CD4-positive, CD25-positive, alpha-beta regulatory T cell (primary cell): ENCODE measurements at regions not wholly inside any gene's neighbourhood (a gene's known extent, or its start where the extent isn't known, plus 50 kb on each side); places are given as distances from the start of the nearest gene placed in this dataset.
"Not testable (repeated sequence)": the region's sequence is repeated elsewhere in the genome, so short reads cannot be mapped to it uniquely, and the experiment has no call there.

Experiments used
- ATAC-seq, 2 donors: fragments of 150-1000 bp; cut with Tn5 transposase; one replicate each; pipeline ENCODE4 v1.10.0; 2021; ENCODE audit warnings: low read depth in 2 of 2, moderate number of reproducible peaks in 2 of 2, moderate library complexity in 1 of 2
- DNase-seq, 3 donors: peaks; one replicate each; pipeline versions ENCODE4 v3.0.0 to v3.0.0-alpha.2; 2012 to 2022; ENCODE audit warnings: mixed read lengths in 1 of 3
- H3K27ac ChIP-seq: one replicate; pipeline ENCODE4 v1.7.0; 2013; ENCODE audit warnings: mild to moderate bottlenecking, low read length; ENCODE audit not compliant: insufficient read depth, poor library complexity, severe bottlenecking
- H3K27me3 ChIP-seq: one replicate; pipeline ENCODE4 v1.7.0; 2013; ENCODE audit warnings: low read length; ENCODE audit not compliant: control insufficient read depth, insufficient read depth
- H3K36me3 ChIP-seq: one replicate; pipeline ENCODE4 v1.7.0; 2013; ENCODE audit warnings: mild to moderate bottlenecking, low read length, moderate library complexity; ENCODE audit not compliant: control insufficient read depth, insufficient read depth
- H3K4me1 ChIP-seq: 2 replicates; pipeline ENCODE4 v1.7.0; 2013; ENCODE audit warnings: mild to moderate bottlenecking, low read length; ENCODE audit not compliant: insufficient read depth, control insufficient read depth, poor library complexity, severe bottlenecking
- H3K4me3 ChIP-seq: one replicate; pipeline ENCODE4 v1.7.0; 2013; ENCODE audit warnings: low read depth, mild to moderate bottlenecking, low read length, moderate library complexity
- H3K9me3 ChIP-seq, 2 experiments: 1 replicate in 1 of 2; 2 replicates in 1 of 2; pipeline ENCODE4 v1.7.0; 2013; ENCODE audit warnings: low read length in 2 of 2, mild to moderate bottlenecking in 1 of 2, moderate library complexity in 1 of 2; ENCODE audit not compliant: control insufficient read depth in 2 of 2
- H3K27ac Mint-ChIP-seq, 3 donors: one replicate each; pipeline ENCODE4 v1.8.0; 2020 to 2022; ENCODE audit warnings: mild to moderate bottlenecking in 3 of 3, mixed read lengths in 3 of 3, moderate library complexity in 2 of 3
- H3K27me3 Mint-ChIP-seq: one replicate; pipeline ENCODE4 v1.8.0; 2022; ENCODE audit warnings: mild to moderate bottlenecking, mixed read lengths
- H3K36me3 Mint-ChIP-seq: one replicate; pipeline ENCODE4 v1.8.0; 2020; ENCODE audit warnings: mixed read lengths
- H3K4me1 Mint-ChIP-seq, 4 donors: one replicate each; pipeline ENCODE4 v1.8.0; 2020 to 2022; ENCODE audit warnings: mixed read lengths in 4 of 4, mild to moderate bottlenecking in 1 of 4
- H3K4me3 Mint-ChIP-seq, 4 donors: one replicate each; pipeline ENCODE4 v1.8.0; 2020 to 2022; ENCODE audit warnings: mild to moderate bottlenecking in 4 of 4, mixed read lengths in 4 of 4, moderate library complexity in 3 of 4
- H3K9me3 Mint-ChIP-seq, 7 donors: one replicate each; pipeline ENCODE4 v1.8.0; 2020 to 2022; ENCODE audit warnings: mixed read lengths in 7 of 7, mild to moderate bottlenecking in 3 of 7, moderate library complexity in 2 of 7

DNA sequence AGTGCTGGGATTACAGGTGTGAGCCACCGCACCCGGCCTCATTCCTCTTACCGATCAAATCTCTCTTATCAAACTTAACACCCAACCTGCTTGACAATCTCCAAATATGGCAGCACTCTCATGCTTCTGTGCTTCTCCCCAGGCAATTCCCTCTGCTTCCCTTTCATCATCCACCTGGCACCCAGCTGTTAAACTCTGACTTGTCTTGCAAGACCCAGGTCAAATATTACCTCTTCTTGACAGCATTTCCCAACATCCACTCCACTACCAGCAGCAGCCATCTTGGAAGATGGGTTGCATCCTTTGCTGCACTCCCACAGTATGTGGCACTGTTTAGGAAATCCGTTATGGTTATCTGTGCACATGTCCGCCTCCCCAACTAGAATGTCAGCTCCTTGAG lies 113.6 kb downstream of the ACTL7B start:
- H3K4me1 Mint-ChIP-seq, result no peaks in the 10 kb centered on the region
- ATAC-seq (no peak), DNase-seq (no peak)
- H3K4me1 ChIP-seq, result no peaks in the 10 kb centered on the region
- no peaks in the 10 kb centered on the region for H3K36me3 Mint-ChIP-seq
- no peak overlapping the region for H3K4me3 ChIP-seq
- no peak overlapping the region for H3K27ac ChIP-seq
- H3K4me3 Mint-ChIP-seq, result no peak overlapping the region
- H3K27ac Mint-ChIP-seq, result no peak overlapping the region
- no peaks in the 10 kb centered on the region for H3K27me3 Mint-ChIP-seq
- H3K9me3 Mint-ChIP-seq, result peaks cover 0 to 2% (median 0%) of the 10 kb centered on the region in 7 donors
- H3K27me3 ChIP-seq, result no peaks in the 10 kb centered on the region
- no peaks in the 10 kb centered on the region for H3K9me3 ChIP-seq
- H3K36me3 ChIP-seq, result no peaks in the 10 kb centered on the region

DNA sequence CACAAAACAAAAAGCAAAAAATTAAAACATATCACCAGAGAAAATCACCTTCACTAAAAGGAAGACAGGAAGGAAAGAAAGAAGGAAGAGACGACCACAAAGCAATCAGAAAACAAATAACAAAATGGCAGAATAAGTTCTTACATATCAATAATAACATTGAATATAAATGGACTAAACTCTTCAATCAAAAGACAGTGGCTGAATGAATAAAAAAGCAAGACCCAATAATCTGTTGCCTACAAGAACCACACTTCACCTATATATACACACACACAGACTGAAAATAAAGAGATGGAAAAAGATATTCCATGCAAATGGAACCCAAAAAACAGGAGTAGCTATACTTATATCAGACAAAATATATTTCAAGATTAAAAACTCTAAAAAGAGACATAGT lies 124.5 kb downstream of the ACTL7B start:
- not testable (repeated sequence) for H3K36me3 Mint-ChIP-seq, H3K4me3 Mint-ChIP-seq, H3K9me3 ChIP-seq, DNase-seq, H3K4me1 ChIP-seq, H3K4me3 ChIP-seq, H3K27me3 ChIP-seq, H3K27me3 Mint-ChIP-seq, H3K36me3 ChIP-seq, ATAC-seq, H3K27ac ChIP-seq, H3K4me1 Mint-ChIP-seq
- Mint-ChIP-seq H3K9me3 (peaks cover 0 to 20% (median 4%) of the 10 kb centered on the region in 7 donors), H3K27ac (peak overlapping the region in 1 of 3 donors; percentile 5)

DNA sequence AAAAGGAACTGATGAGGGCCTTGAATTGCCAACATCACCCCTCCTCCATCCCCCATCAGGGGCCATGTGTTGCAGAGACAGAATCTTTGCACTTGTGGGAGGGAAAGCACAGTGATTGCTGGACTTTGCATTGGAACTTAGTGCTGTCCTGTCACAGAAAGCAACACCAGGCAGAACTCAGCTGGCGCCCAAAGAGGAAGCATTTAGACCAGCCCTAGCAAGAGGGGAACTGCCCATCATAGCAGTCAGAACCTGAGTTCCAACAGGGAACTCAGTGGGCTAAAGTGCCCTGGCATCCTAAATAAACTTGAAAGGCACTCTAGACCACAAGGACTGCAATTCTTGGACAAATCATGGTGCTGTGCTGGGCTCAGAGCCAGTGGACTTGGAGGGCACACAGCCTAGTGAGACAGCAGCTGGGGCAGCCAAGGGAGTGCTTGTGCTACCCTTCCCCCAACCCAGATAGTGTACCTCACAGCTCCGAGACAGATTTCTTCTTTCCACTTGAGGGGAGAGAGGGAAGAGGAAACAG lies 128.1 kb downstream of the ACTL7B start:
- peaks cover 0 to 10% (median 2%) of the 10 kb centered on the region in 7 donors for H3K9me3 Mint-ChIP-seq
- Histone ChIP-seq H3K4me3 (no peak overlapping the region), H3K36me3 (no peaks in the 10 kb centered on the region), H3K27ac (no peak overlapping the region), H3K4me1 (no peaks in the 10 kb centered on the region), H3K27me3 (no peaks in the 10 kb centered on the region), H3K9me3 (no peaks in the 10 kb centered on the region)
- no peak overlapping the region for H3K4me3 Mint-ChIP-seq
- peak overlapping the region in 1 of 3 donors; percentile 14 for H3K27ac Mint-ChIP-seq
- H3K36me3 Mint-ChIP-seq, result no peaks in the 10 kb centered on the region
- no peak for ATAC-seq
- no peak for DNase-seq
- H3K27me3 Mint-ChIP-seq, result no peaks in the 10 kb centered on the region
- no peaks in the 10 kb centered on the region for H3K4me1 Mint-ChIP-seq

DNA sequence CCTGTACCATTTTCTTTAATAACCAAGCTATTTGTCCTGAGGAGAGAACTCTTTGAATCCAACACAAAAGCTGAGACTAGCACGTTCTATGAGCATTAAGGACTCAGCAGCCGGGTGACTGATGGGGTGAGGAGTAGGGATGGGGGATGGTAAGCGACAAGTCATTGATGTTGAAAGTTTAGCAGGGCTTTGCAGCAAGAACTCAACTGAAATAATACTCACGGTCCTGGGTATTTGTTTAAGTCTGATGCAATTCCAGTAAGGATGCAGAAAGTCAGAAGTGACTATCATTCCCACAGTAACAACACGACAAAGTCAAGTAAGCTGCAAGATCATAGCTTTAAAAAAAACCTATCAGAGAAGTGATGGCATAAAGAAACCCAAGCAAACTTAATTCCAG lies 131.1 kb downstream of the ACTL7B start:
- ATAC-seq, result no peak
- H3K4me1 Mint-ChIP-seq, result no peaks in the 10 kb centered on the region
- Histone ChIP-seq H3K4me1 (no peaks in the 10 kb centered on the region), H3K4me3 (no peak overlapping the region), H3K36me3 (no peaks in the 10 kb centered on the region), H3K27me3 (no peaks in the 10 kb centered on the region), H3K9me3 (no peaks in the 10 kb centered on the region), H3K27ac (no peak overlapping the region)
- no peak for DNase-seq
- no peaks in the 10 kb centered on the region for H3K36me3 Mint-ChIP-seq
- H3K27ac Mint-ChIP-seq, result no peak overlapping the region
- no peaks in the 10 kb centered on the region for H3K27me3 Mint-ChIP-seq
- H3K9me3 Mint-ChIP-seq, result peaks cover 0 to 6% (median 0%) of the 10 kb centered on the region in 7 donors
- no peak overlapping the region for H3K4me3 Mint-ChIP-seq

DNA sequence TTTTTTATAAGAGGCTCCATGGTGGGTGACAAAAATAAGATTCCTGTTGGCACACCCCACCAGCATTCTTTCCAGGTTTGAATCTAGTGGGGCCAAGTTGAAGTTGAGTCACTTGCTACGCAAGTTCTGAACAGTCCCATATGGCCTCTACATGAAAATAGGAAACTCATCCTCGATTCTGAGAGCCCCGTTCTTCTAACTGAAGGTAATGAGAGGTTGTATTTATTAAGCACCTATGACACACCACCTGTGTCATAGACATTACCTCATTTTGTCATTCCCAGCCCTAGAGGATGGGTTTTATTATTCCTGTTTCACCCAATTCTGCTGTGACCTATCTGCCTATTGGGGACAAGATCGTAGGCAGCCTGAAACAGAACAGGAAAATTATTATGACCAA lies 131.7 kb downstream of the ACTL7B start:
- no peaks in the 10 kb centered on the region for H3K36me3 Mint-ChIP-seq
- H3K4me3 Mint-ChIP-seq, result no peak overlapping the region
- Histone ChIP-seq H3K4me1 (no peaks in the 10 kb centered on the region), H3K9me3 (no peaks in the 10 kb centered on the region), H3K4me3 (no peak overlapping the region), H3K27ac (no peak overlapping the region), H3K27me3 (no peaks in the 10 kb centered on the region), H3K36me3 (no peaks in the 10 kb centered on the region)
- no peaks in the 10 kb centered on the region for H3K4me1 Mint-ChIP-seq
- no peak for ATAC-seq
- DNase-seq, result no peak
- no peak overlapping the region for H3K27ac Mint-ChIP-seq
- H3K9me3 Mint-ChIP-seq, result peaks cover 0 to 4% (median 0%) of the 10 kb centered on the region in 7 donors
- no peaks in the 10 kb centered on the region for H3K27me3 Mint-ChIP-seq

DNA sequence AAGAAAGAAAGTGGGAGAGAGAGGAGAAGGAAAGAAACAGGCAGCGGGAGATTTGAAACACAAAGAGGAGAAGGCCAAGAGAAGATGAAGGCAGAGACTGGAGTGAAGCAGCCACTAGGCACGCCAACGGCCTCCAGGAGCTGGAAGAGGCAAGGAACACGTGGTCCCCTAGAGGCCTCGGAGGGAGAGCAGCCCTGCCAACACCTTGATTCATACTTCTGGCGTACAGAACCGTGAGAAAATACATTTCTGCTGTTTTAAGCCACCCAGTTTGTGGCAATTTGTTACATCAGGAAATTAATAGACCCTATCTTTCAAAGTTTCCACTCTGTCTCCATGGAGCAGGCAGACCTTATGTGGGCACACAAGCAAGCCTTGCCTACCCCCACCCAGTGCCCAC lies 133.4 kb downstream of the ACTL7B start:
- Mint-ChIP-seq H3K36me3 (no peaks in the 10 kb centered on the region), H3K4me3 (no peak overlapping the region), H3K4me1 (no peaks in the 10 kb centered on the region), H3K27me3 (peaks cover 4% of the 10 kb centered on the region), H3K9me3 (peaks cover 0 to 3% (median 1%) of the 10 kb centered on the region in 7 donors), H3K27ac (no peak overlapping the region)
- H3K9me3 ChIP-seq, result no peaks in the 10 kb centered on the region
- no peaks in the 10 kb centered on the region for H3K27me3 ChIP-seq
- H3K27ac ChIP-seq, result no peak overlapping the region
- DNase-seq, result no peak
- no peaks in the 10 kb centered on the region for H3K4me1 ChIP-seq
- ATAC-seq, result no peak
- H3K36me3 ChIP-seq, result no peaks in the 10 kb centered on the region
- H3K4me3 ChIP-seq, result no peak overlapping the region

DNA sequence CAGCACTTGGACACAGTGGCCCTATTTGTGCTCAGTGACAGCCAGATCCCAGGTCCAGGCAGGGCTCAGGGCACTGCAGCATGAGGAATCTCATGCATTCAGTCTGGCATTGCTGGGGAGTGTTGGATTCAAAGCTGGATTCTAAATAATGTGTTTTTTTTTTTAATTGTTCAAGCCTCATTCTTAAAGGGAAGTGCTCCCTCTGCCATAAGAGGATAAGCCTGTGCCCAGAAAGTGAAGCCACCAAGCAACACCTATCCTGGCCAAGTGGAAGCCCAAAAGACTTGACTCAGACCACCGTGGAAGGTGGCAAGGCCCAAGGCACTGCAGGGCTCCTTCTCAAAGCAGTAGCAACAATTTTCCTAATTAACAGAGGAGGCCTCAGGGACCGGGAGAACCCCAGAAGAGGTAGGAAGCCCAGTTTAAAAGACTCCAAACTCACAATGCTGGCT lies 135.6 kb downstream of the ACTL7B start:
- H3K36me3 ChIP-seq, result no peaks in the 10 kb centered on the region
- H3K4me3 Mint-ChIP-seq, result no peak overlapping the region
- H3K36me3 Mint-ChIP-seq, result no peaks in the 10 kb centered on the region
- no peak overlapping the region for H3K27ac ChIP-seq
- no peaks in the 10 kb centered on the region for H3K4me1 Mint-ChIP-seq
- H3K27me3 ChIP-seq, result no peaks in the 10 kb centered on the region
- no peak for DNase-seq
- H3K4me3 ChIP-seq, result no peak overlapping the region
- H3K27me3 Mint-ChIP-seq, result peaks cover 4% of the 10 kb centered on the region
- no peaks in the 10 kb centered on the region for H3K9me3 ChIP-seq
- H3K9me3 Mint-ChIP-seq, result peaks cover 1 to 13% (median 7%) of the 10 kb centered on the region in 7 donors
- H3K27ac Mint-ChIP-seq, result no peak overlapping the region
- ATAC-seq, result no peak
- H3K4me1 ChIP-seq, result no peaks in the 10 kb centered on the region

DNA sequence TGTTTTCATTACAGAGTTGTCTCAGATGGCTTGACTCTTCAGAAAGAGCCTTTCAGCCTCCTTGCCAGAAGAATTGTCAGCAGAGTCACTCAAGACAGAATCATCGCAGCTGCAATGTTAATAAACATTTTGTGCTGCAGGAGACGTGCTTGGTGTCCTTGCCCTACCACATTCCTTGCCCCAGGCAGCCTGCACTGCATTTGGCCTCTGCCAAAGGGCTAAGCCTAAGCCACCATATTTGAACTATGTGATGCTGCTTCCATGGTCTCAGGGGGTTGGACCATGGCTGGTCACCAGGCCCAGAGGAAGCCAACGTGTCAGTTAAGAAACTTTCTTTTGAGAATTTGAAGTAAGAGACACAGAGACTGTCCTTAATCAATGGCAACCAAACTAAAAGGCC lies 145.4 kb downstream of the ACTL7B start:
- Mint-ChIP-seq H3K4me3 (no peak overlapping the region), H3K4me1 (no peaks in the 10 kb centered on the region), H3K36me3 (no peaks in the 10 kb centered on the region), H3K27me3 (peaks cover 4% of the 10 kb centered on the region), H3K27ac (no peak overlapping the region), H3K9me3 (peaks cover 0 to 6% (median under 1%) of the 10 kb centered on the region in 7 donors)
- H3K36me3 ChIP-seq, result no peaks in the 10 kb centered on the region
- H3K4me1 ChIP-seq, result no peaks in the 10 kb centered on the region
- ATAC-seq, result no peak
- no peak overlapping the region for H3K27ac ChIP-seq
- H3K4me3 ChIP-seq, result no peak overlapping the region
- H3K9me3 ChIP-seq, result no peaks in the 10 kb centered on the region
- H3K27me3 ChIP-seq, result no peaks in the 10 kb centered on the region
- no peak for DNase-seq
